ENCODE measurements at regions not wholly inside any gene's neighbourhood (a gene's known extent, or its start where the extent isn't known, plus 50 kb on each side); places are given as distances from the start of the nearest gene placed in this dataset.
A peak's percentile ranks its signal among the peaks of the same experiment; 100 is the strongest.

GRCh38 chr11:104657083-104657482, 241.2 kb downstream of the CASP12 start:
- no peak for DNase-seq (ENCODE audit: low spot score)

DNA sequence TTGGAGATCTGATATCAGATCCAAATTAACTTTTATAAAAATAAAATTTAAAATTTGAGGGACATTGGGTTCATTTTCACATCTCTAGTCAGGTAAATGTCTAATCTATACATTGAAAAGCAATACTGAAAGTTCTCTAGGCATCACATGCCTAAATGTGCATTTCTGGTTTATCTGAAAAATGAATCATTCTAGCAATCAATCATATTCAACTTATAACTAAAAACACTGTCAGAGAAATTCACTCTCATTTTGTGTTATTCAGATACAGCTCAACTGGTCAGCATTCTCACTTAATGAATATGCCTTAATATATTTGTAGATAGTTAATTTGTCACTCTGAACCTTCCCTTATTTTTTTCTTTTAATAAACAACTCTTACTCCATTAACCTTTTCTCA, 243.2 kb downstream of the CASP12 start:
- no peak for DNase-seq (ENCODE audit: low spot score)

- DNase-seq (ENCODE audit: low spot score): no peak
Measured at GRCh38 chr11:104654181-104654813, 244.0 kb downstream of the CASP12 start.

GRCh38 chr11:104653407-104653806, 244.9 kb downstream of the CASP12 start:
- DNase-seq (ENCODE audit: low spot score): peak; percentile 1

- DNase-seq (ENCODE audit: low spot score): no peak
Measured at GRCh38 chr11:104652996-104653395, 245.3 kb downstream of the CASP12 start.

DNA sequence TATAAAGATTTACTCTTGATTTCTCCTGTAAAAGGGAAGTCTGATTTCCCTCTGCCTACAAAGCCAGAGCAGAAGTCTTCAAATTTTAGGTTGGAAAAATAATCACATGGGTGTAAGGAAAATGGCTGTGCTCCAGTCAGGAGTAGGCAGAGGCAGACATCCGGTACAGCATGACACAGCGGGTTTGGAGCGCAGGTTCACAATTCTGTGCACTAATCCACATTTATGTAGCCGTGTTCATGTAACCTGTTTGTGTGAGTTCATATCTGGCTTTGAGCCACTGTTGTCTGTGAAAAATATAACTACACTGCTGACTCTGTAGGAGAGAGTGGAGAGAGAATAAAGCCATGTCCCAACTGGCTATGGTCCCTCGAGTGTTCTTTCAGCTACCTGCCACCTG, 248.0 kb downstream of the CASP12 start:
- no peak for DNase-seq (ENCODE audit: low spot score)

- no peak for DNase-seq (ENCODE audit: low spot score)
Measured at GRCh38 chr11:104649002-104649401, 249.3 kb downstream of the CASP12 start.

- peak; percentile 26 for DNase-seq (ENCODE audit: low spot score)
Measured at GRCh38 chr11:104645261-104646222, 252.7 kb downstream of the CASP12 start.

- no peak for DNase-seq (ENCODE audit: low spot score)
Measured at GRCh38 chr11:104637662-104638170, 260.5 kb downstream of the CASP12 start.

GRCh38 chr11:104633226-104633625, 265.0 kb downstream of the CASP12 start:
- no peak for DNase-seq (ENCODE audit: low spot score)

GRCh38 chr11:104630352-104630751, 267.9 kb downstream of the CASP12 start:
- DNase-seq (ENCODE audit: low spot score): no peak

- no peak for DNase-seq (ENCODE audit: low spot score)
Measured at GRCh38 chr11:104625246-104625645, 273.0 kb downstream of the CASP12 start.

GRCh38 chr11:104624021-104624420, 274.2 kb downstream of the CASP12 start:
- DNase-seq (ENCODE audit: low spot score): no peak

DNA sequence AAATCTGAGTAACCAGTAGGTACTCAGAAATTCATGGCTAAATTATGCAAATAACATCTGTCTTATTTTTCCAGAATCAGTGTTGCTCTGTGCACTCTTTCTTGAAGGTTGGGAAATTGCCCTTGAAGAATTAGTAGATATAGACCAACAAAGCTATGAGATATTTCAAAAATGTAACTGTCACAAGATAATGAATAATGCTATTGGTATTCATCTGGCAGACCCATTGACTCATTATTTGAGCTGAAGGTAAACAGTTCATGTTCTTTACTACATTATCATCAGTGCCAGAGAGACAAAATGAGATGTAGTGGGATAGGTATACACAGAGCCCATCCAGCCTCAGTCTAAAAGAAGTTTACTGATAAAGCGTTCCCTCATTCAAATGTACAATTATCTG, 274.7 kb downstream of the CASP12 start:
- no peak for DNase-seq (ENCODE audit: low spot score)

- no peak for DNase-seq (ENCODE audit: low spot score)
Measured at GRCh38 chr11:104620991-104621390, 277.3 kb downstream of the CASP12 start.

DNA sequence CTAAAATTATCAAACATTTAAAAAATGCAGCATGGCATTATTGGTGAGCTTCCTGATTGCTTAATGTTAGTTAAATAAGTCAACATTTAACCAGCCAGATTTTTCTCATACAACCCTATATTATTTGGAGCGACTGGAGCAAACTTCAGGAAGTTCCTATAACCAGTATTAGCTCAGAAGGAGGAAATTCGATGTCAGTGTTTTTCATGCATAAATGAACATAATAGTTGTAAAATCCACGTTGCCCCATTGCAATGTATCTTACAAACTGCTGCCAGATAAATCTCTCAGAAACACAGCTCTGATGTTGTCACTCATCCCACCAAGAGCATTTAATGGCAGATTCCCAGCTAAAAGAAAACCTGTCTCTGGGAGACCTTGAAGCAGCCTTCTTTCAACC, 278.5 kb downstream of the CASP12 start:
- no peak for DNase-seq (ENCODE audit: low spot score)

DNA sequence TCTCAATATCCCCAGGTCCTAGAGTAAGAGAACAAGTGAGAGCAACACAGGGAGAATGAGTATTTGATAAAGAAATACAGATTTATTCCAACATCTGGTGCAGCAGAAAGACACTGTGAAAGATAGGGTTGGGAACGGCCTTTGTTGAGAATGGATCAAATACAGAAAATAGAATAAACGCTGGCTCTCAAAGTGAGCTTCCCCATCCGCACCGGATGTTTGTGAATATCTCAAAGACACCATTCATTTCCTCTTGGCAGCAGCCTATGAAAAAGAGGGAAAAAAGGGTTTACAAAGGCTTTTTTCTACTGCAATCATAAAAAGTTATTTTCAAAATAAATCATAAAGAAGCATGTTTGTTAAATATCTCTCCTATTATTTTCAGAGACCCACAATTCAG, 279.3 kb downstream of the CASP12 start:
- DNase-seq (ENCODE audit: low spot score): no peak

DNA sequence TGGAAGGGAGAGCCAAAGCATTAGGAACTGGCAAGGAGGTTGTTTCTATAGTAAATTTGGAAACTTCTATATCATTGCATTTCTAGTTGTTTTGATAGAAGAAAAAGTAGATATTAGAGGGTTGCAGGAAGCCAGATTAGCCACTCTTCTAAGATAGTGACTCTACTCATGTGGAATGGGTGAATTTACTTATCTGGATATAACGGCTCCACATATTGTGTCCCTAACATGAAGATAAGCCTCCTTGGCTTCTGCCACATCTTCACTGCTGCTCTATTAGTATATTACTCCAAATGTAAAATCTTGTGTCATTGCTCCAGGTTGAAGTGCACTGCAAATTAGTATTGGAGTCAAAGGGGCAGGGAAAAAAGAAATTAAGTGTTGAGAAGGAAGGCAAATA, 283.3 kb downstream of the CASP12 start:
- no peak for DNase-seq (ENCODE audit: low spot score)

DNA sequence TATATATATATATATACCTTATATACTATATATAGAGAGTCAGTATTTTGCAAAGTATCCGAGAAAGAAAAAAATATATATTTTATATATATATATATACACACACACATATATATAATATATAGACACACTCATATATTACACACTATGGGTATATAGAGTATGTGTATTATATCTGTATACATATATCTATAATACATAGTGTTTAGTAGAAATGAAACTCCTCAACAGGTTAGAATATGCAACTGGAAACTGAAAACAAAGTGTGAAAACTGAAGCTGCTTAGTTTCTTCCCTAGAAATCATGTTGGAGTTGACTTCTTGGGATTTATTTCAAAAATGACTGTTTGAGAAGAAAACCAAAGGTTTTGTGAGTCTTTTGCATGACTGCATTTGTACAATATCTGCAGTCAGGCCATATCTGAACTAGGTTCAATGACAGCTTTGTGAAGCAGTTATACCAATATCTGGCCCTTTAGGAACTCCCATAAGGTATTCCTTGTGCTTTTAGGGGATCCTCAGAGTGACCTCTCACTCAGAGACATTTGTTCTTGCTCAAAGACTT, 284.1 kb downstream of the CASP12 start:
- no peak for DNase-seq (ENCODE audit: low spot score)

DNA sequence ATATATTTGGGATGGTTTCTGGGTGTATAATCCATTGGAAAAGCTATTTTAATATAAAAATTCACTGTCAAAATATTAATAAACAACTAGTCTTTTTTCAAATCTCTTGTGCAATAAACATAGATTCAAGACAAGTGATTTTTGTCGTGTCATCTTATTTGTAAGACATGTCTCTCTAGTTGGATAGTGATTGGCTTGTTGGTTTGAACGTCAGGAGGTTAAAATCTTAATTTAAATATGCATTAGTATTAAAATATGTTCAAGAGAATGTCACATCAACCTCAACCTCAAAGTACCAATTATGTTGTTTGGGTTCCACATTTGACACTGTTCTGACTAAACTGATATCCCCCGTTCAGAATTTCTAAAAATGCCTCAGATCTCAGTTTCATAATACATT, 287.6 kb downstream of the CASP12 start:
- no peak for DNase-seq (ENCODE audit: low spot score)

DNA sequence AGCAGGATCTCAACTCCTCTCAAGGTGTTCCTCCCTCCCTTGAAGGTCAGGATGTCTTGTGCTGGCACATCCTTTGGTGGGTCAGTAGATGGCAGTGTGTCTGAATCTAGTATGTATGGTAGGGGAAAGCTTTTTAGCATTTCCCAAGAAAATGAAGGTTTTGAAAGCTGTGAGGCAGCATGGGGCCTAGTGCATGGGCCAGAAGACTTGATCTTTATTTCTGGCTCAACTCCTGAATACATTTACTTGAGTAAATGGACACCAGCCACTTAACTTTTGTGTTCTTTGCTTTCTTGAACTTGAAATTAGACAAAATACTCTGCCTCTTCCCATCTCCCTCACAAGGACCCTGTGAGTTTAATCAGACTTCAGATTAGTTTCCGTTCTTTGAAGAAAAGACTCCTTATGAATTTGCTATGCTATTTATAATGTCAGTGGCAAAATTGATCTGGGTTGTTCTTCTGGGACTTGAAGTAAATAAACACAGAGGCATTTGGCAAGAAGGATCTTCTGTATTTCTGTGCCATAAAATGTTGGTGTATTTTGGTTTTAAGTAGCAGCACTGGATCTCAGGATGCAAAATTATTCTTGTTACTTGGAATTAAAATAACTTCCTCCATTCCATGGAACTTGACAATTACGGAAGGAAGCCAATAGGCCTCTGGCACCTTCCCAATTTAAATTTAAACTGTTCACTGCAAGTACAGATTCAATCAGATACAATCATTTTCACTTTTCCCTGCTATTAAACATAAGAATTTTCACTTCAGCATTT, 288.8 kb downstream of the CASP12 start:
- DNase-seq (ENCODE audit: low spot score): peak; percentile 29

DNA sequence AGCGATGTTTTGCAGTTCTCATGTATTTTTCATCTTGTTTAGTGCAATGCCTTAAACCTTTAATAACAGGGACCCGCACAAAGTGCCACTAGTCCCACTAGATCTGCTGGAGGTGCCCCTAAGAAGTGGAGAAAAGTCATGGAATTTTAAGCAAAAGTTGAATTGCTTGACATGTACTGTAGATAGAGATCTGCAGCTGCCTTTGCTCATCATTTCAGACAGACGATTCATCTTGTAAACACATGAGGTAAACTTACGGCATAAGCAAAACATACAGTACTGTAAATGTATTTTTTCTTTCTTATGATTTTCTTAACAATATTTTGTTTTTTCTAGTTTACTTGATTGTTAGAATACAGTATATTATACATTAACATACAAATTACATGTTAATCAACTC, 295.6 kb downstream of the CASP12 start:
- no peak for DNase-seq (ENCODE audit: low spot score)
